ENCODE measurements at regions not wholly inside any gene's neighbourhood (a gene's known extent, or its start where the extent isn't known, plus 50 kb on each side); places are given as distances from the start of the nearest gene placed in this dataset.

GRCh38 chrX:39029221-39029620 lies 228.0 kb downstream of the MID1IP1 start:
- Mint-ChIP-seq H3K27ac (no peak overlapping the region), H3K4me1 (no peaks in the 10 kb centered on the region), H3K4me3 (no peak overlapping the region), H3K9me3 (peaks cover 24% of the 10 kb centered on the region), H3K27me3 (ENCODE audit: low read depth) (no peaks in the 10 kb centered on the region), H3K36me3 (ENCODE audit: low read depth) (peaks cover 8% of the 10 kb centered on the region)
- no peak for TF ChIP-seq CTCF (IDR thresholded peaks at IDR 0.05; ENCODE audit: unreplicated experiment in 3 of 3)

GRCh38 chrX:39030636-39031035 lies 229.4 kb downstream of the MID1IP1 start:
- Mint-ChIP-seq H3K9me3 (peaks cover 28% of the 10 kb centered on the region), H3K4me1 (no peaks in the 10 kb centered on the region), H3K27ac (no peak overlapping the region), H3K27me3 (ENCODE audit: low read depth) (no peaks in the 10 kb centered on the region), H3K4me3 (no peak overlapping the region), H3K36me3 (ENCODE audit: low read depth) (peaks cover 8% of the 10 kb centered on the region)
- TF ChIP-seq CTCF (IDR thresholded peaks at IDR 0.05; ENCODE audit: unreplicated experiment in 3 of 3), result no peak

- no peak for TF ChIP-seq CTCF (IDR thresholded peaks at IDR 0.05; ENCODE audit: unreplicated experiment in 3 of 3)
- Mint-ChIP-seq H3K36me3 (ENCODE audit: low read depth) (no peaks in the 10 kb centered on the region), H3K27ac (no peak overlapping the region), H3K4me1 (no peaks in the 10 kb centered on the region), H3K27me3 (ENCODE audit: low read depth) (peaks cover 4% of the 10 kb centered on the region), H3K4me3 (no peak overlapping the region), H3K9me3 (peaks cover 4% of the 10 kb centered on the region)
Observed at GRCh38 chrX:39039890-39040289, 238.6 kb downstream of the MID1IP1 start.

GRCh38 chrX:39043838-39044550 lies 242.7 kb downstream of the MID1IP1 start:
- Mint-ChIP-seq H3K9me3 (no peaks in the 10 kb centered on the region), H3K4me1 (no peaks in the 10 kb centered on the region), H3K36me3 (ENCODE audit: low read depth) (no peaks in the 10 kb centered on the region), H3K27me3 (ENCODE audit: low read depth) (peaks cover 4% of the 10 kb centered on the region), H3K27ac (no peak overlapping the region), H3K4me3 (no peak overlapping the region)
- TF ChIP-seq CTCF (IDR thresholded peaks at IDR 0.05; ENCODE audit: unreplicated experiment in 3 of 3), result no peak

GRCh38 chrX:39047174-39047573 lies 245.9 kb downstream of the MID1IP1 start:
- Mint-ChIP-seq H3K9me3 (no peaks in the 10 kb centered on the region), H3K4me1 (peaks cover 11% of the 10 kb centered on the region), H3K27me3 (ENCODE audit: low read depth) (peaks cover 4% of the 10 kb centered on the region), H3K36me3 (ENCODE audit: low read depth) (no peaks in the 10 kb centered on the region), H3K4me3 (no peak overlapping the region), H3K27ac (no peak overlapping the region)
- TF ChIP-seq CTCF (IDR thresholded peaks at IDR 0.05; ENCODE audit: unreplicated experiment in 3 of 3), result no peak

- Mint-ChIP-seq H3K9me3 (no peaks in the 10 kb centered on the region), H3K27ac (no peak overlapping the region), H3K4me1 (peaks cover 11% of the 10 kb centered on the region), H3K4me3 (no peak overlapping the region), H3K36me3 (ENCODE audit: low read depth) (no peaks in the 10 kb centered on the region), H3K27me3 (ENCODE audit: low read depth) (peaks cover 4% of the 10 kb centered on the region)
- no peak for TF ChIP-seq CTCF (IDR thresholded peaks at IDR 0.05; ENCODE audit: unreplicated experiment in 3 of 3)
Observed at GRCh38 chrX:39049975-39050374, 248.7 kb downstream of the MID1IP1 start.

All from nephron (organoid).